ENCODE measurements at regions not wholly inside any gene's neighbourhood (a gene's known extent, or its start where the extent isn't known, plus 50 kb on each side); places are given as distances from the start of the nearest gene placed in this dataset.

DNA sequence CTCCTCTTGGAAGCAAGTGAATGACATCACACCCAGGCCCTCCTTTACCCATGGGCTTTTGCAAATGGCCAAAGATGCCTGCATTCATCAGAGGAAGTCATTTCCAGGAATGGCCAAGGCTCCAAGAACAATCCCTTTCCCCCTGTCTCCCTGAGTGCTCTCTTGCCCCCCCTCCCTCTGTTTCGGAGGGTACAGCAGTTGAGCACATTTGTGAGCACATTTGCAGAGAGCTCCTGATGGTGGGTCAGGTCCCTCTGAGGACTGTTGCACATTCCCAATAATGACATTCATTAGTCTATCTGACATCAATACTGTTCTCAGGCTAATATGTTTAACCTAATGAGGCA, 113.4 kb downstream of the MATN1 start:
- TF ChIP-seq, protein P1, sequence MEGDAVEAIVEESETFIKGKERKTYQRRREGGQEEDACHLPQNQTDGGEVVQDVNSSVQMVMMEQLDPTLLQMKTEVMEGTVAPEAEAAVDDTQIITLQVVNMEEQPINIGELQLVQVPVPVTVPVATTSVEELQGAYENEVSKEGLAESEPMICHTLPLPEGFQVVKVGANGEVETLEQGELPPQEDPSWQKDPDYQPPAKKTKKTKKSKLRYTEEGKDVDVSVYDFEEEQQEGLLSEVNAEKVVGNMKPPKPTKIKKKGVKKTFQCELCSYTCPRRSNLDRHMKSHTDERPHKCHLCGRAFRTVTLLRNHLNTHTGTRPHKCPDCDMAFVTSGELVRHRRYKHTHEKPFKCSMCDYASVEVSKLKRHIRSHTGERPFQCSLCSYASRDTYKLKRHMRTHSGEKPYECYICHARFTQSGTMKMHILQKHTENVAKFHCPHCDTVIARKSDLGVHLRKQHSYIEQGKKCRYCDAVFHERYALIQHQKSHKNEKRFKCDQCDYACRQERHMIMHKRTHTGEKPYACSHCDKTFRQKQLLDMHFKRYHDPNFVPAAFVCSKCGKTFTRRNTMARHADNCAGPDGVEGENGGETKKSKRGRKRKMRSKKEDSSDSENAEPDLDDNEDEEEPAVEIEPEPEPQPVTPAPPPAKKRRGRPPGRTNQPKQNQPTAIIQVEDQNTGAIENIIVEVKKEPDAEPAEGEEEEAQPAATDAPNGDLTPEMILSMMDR (conservative IDR thresholded peaks at IDR 0.05; ENCODE audit: low read length) = no peak
- TF ChIP-seq EZH2phosphoT487 (IDR thresholded peaks at IDR 0.05; ENCODE audit: borderline replicate concordance) = no peak
